ENCODE measurements at regions not wholly inside any gene's neighbourhood (a gene's known extent, or its start where the extent isn't known, plus 50 kb on each side); places are given as distances from the start of the nearest gene placed in this dataset.

GRCh38 chr1:38525343-38526043 is 334.1 kb downstream of the RRAGC start:
- Histone ChIP-seq H2BK120ac (ENCODE audit: low read depth, low read length, poor library complexity, severe bottlenecking) (no peak overlapping the region), H3K4ac (ENCODE audit: low read depth, low read length) (no peak overlapping the region), H3K79me2 (ENCODE audit: insufficient read depth, low read length) (no peaks in the 10 kb centered on the region), H2AFZ (ENCODE audit: low read length) (no peak overlapping the region), H4K20me1 (ENCODE audit: control insufficient read depth, insufficient read depth, insufficient read length) (no peaks in the 10 kb centered on the region), H2BK12ac (ENCODE audit: insufficient read length, low read depth, low read length) (no peak overlapping the region), H3K23ac (ENCODE audit: insufficient read length, low read depth, low read length) (no peak overlapping the region), H2BK5ac (ENCODE audit: insufficient read length, low read length) (no peak overlapping the region), H3K4me2 (ENCODE audit: insufficient read depth, insufficient read length, low read length) (no peak overlapping the region), H3K79me1 (ENCODE audit: insufficient read depth, low read depth, low read length, poor library complexity, severe bottlenecking) (no peaks in the 10 kb centered on the region), H2BK15ac (ENCODE audit: low read depth, low read length) (no peak overlapping the region), H3K27ac (ENCODE audit: insufficient read length, low read depth, low read length) (no peak overlapping the region), H3K9ac (ENCODE audit: extremely low read depth, insufficient read length, low read length) (no peak overlapping the region), H2BK20ac (ENCODE audit: low read depth, low read length, poor library complexity, severe bottlenecking) (no peak overlapping the region), H3K4me1 (ENCODE audit: insufficient read depth, low read length) (0 out of 2 replicates have a peak, but pooled peaks cover 5% of the 10 kb centered on the region), H3K27me3 (ENCODE audit: insufficient read depth, low read length) (no peaks in the 10 kb centered on the region), H3T11ph (ENCODE audit: low read length) (no peak overlapping the region), H3K9me3 (ENCODE audit: control insufficient read depth, low read depth, low read length) (no peaks in the 10 kb centered on the region), H3K56ac (ENCODE audit: insufficient read length, low read depth, low read length) (no peak overlapping the region), H4K8ac (replicated peaks; ENCODE audit: insufficient read length, low read depth, low read length) (no peak overlapping the region), H4K5ac (ENCODE audit: insufficient read length, low read depth, low read length) (no peak overlapping the region), H2AK5ac (ENCODE audit: insufficient read length, low read length) (no peak overlapping the region), H3K14ac (ENCODE audit: insufficient read depth, low read length) (no peak overlapping the region), H4K91ac (ENCODE audit: insufficient read length, low read depth, low read length) (no peak overlapping the region), H3K23me2 (ENCODE audit: insufficient read length, low read depth, low read length, poor library complexity, severe bottlenecking) (no peaks in the 10 kb centered on the region), H3K18ac (ENCODE audit: insufficient read length, low read depth, low read length) (no peak overlapping the region)
- Mint-ChIP-seq H3K9me3 (no peaks in the 10 kb centered on the region; a peak in 1 of 5 replicates), H3K27ac (no peak overlapping the region), H3K4me3 (no peak overlapping the region), H3K36me3 (ENCODE audit: insufficient read depth in 1 of 3, low read depth in 3 of 3) (no peaks in the 10 kb centered on the region), H3K27me3 (ENCODE audit: low read depth) (peaks cover 6% of the 10 kb centered on the region; the same call in 1 of the 2 replicates), H3K4me1 (peaks cover 4 to 5% of the 10 kb centered on the region in 2 experiments)
- no CpG with 5 or more reads among the region's 4 CpGs for WGBS (ENCODE audit: extremely low coverage, insufficient read length, low lambda C conversion rate)
- no peak for DNase-seq
- TF ChIP-seq CTCF (conservative IDR thresholded peaks at IDR 0.05), result no peak

Data from H9 (cell line).